GM12891 (cell line): ENCODE measurements at regions not wholly inside any gene's neighbourhood (a gene's known extent, or its start where the extent isn't known, plus 50 kb on each side); places are given as distances from the start of the nearest gene placed in this dataset.

Experiments
- POLR2A ChIP-seq: IDR thresholded peaks from 2 replicates; pipeline ENCODE4 v1.6.1; 2011; ENCODE audit warnings: low read depth, low read length, control low read depth
- POLR2AphosphoS5 ChIP-seq: IDR thresholded peaks from 2 replicates; pipeline ENCODE4 v1.6.1; 2011; ENCODE audit warnings: low read depth, low read length, control low read depth
- POU2F2 ChIP-seq: IDR thresholded peaks from 2 replicates; pipeline ENCODE4 v1.6.1; 2011; ENCODE audit warnings: low read depth, mild to moderate bottlenecking, control low read depth, low read length, moderate library complexity
- SPI1 ChIP-seq: IDR thresholded peaks from 2 replicates; pipeline ENCODE4 v1.6.1; 2011; ENCODE audit warnings: low read depth, low read length, control low read depth
- TAF1 ChIP-seq: IDR thresholded peaks from 2 replicates; pipeline ENCODE4 v1.6.1; 2011; ENCODE audit warnings: low read depth, low read length, control low read depth

GRCh38 chr10:120988751-120989150 is 137.6 kb downstream of the WDR11 start:
- TF ChIP-seq POLR2AphosphoS5 (no peak), TAF1 (no peak), POLR2A (no peak), SPI1 (no peak), POU2F2 (no peak)
